Neural progenitor cell (in vitro differentiated cells): ENCODE measurements at regions not wholly inside any gene's neighbourhood (a gene's known extent, or its start where the extent isn't known, plus 50 kb on each side); places are given as distances from the start of the nearest gene placed in this dataset.
"Not testable (repeated sequence)": the region's sequence is repeated elsewhere in the genome, so short reads cannot be mapped to it uniquely, and the experiment has no call there.

Experiments
- DNase-seq: peaks from one replicate; pipeline ENCODE4 v3.0.0-alpha.2; 2016; ENCODE audit warnings: low spot score
- H2AFZ ChIP-seq: fragments of 200-600 bp; sonication (generic); replicated peaks from 2 replicates; pipeline ENCODE4 v1.6.1; 2016; ENCODE audit warnings: antibody characterized with exemption
- H3F3A ChIP-seq: fragments of 200-600 bp; sonication (generic); 2 replicates; pipeline ENCODE4 v1.6.1; 2016; ENCODE audit warnings: antibody characterized with exemption, low read depth
- H3K27ac ChIP-seq: fragments of 200-600 bp; sonication (generic); 2 replicates; pipeline ENCODE4 v1.5.1; 2016; ENCODE audit warnings: mild to moderate bottlenecking
- H3K27me3 ChIP-seq: fragments of 200-600 bp; sonication (generic); 2 replicates; pipeline ENCODE4 v1.6.1; 2016; ENCODE audit warnings: mild to moderate bottlenecking, moderate library complexity
- H3K36me3 ChIP-seq: fragments of 200-600 bp; sonication (generic); 2 replicates; pipeline ENCODE4 v1.5.1; 2016
- H3K4me1 ChIP-seq: fragments of 200-600 bp; sonication (generic); 2 replicates; pipeline ENCODE4 v1.6.1; 2016; ENCODE audit warnings: mixed run types
- H3K4me2 ChIP-seq: fragments of 200-600 bp; sonication (generic); 2 replicates; pipeline ENCODE4 v1.6.1; 2016
- H3K4me3 ChIP-seq: fragments of 200-600 bp; sonication (generic); 2 replicates; pipeline ENCODE4 v1.5.1; 2016
- H3K79me2 ChIP-seq: fragments of 200-600 bp; sonication (generic); 2 replicates; pipeline ENCODE4 v1.6.1; 2016; ENCODE audit warnings: low read depth
- H3K9ac ChIP-seq: fragments of 200-600 bp; sonication (generic); 2 replicates; pipeline ENCODE4 v1.6.1; 2016
- H3K9me3 ChIP-seq: fragments of 200-600 bp; sonication (generic); 2 replicates; pipeline ENCODE4 v1.5.1; 2016; ENCODE audit warnings: low read depth
- H4K20me1 ChIP-seq: fragments of 200-600 bp; sonication (generic); 2 replicates; pipeline ENCODE4 v1.6.1; 2016; ENCODE audit warnings: low read depth
- H3K27ac Mint-ChIP-seq: 3 replicates; pipeline ENCODE4 v1.8.0; 2021; ENCODE audit warnings: mixed read lengths
- H3K27me3 Mint-ChIP-seq: 2 replicates; pipeline ENCODE4 v1.8.0; 2022; ENCODE audit warnings: low read depth, mild to moderate bottlenecking, inconsistent platforms, moderate library complexity, mixed read lengths; ENCODE audit not compliant: insufficient read depth
- H3K36me3 Mint-ChIP-seq: 3 replicates; pipeline ENCODE4 v1.8.0; 2021; ENCODE audit warnings: mixed read lengths
- H3K4me1 Mint-ChIP-seq: 3 replicates; pipeline ENCODE4 v1.8.0; 2021; ENCODE audit warnings: mixed read lengths
- H3K4me3 Mint-ChIP-seq: 3 replicates; pipeline ENCODE4 v1.8.0; 2021; ENCODE audit warnings: mild to moderate bottlenecking, moderate library complexity, mixed read lengths
- H3K9me3 Mint-ChIP-seq: 3 replicates; pipeline ENCODE4 v1.8.0; 2020; ENCODE audit warnings: mixed read lengths
- CTCF ChIP-seq: fragments of 200-600 bp; sonication (generic); IDR thresholded peaks from 2 replicates; pipeline ENCODE4 v1.5.1; 2017; ENCODE audit warnings: antibody characterized with exemption, mild to moderate bottlenecking
- EZH2 ChIP-seq: fragments of 200-600 bp; sonication (generic); IDR thresholded peaks from 2 replicates; pipeline ENCODE4 v1.6.1; 2017; ENCODE audit warnings: antibody characterized with exemption, mild to moderate bottlenecking, moderate library complexity
- EZH2phosphoT487 ChIP-seq: fragments of 200-600 bp; sonication (generic); IDR thresholded peaks from 2 replicates; pipeline ENCODE4 v1.6.1; 2017; ENCODE audit warnings: antibody characterized with exemption

GRCh38 chr11:100600941-100601340 lies 86.1 kb upstream of the ARHGAP42 start:
- Histone ChIP-seq H2AFZ (no peak overlapping the region), H3K4me1 (no peaks in the 10 kb centered on the region), H3K79me2 (no peaks in the 10 kb centered on the region), H3F3A (no peaks in the 10 kb centered on the region), H4K20me1 (no peaks in the 10 kb centered on the region), H3K4me3 (no peak overlapping the region), H3K27ac (no peak overlapping the region), H3K9ac (no peak overlapping the region), H3K36me3 (no peaks in the 10 kb centered on the region), H3K27me3 (no peaks in the 10 kb centered on the region), H3K4me2 (no peak overlapping the region), H3K9me3 (no peaks in the 10 kb centered on the region)
- H3K4me3 Mint-ChIP-seq, result no peak overlapping the region
- DNase-seq, result no peak
- no peak overlapping the region for H3K27ac Mint-ChIP-seq
- no peaks in the 10 kb centered on the region for H3K4me1 Mint-ChIP-seq
- no peaks in the 10 kb centered on the region for H3K36me3 Mint-ChIP-seq
- TF ChIP-seq EZH2 (no peak), CTCF (no peak), EZH2phosphoT487 (no peak)
- no peaks in the 10 kb centered on the region for H3K27me3 Mint-ChIP-seq
- H3K9me3 Mint-ChIP-seq, result peaks cover under 1% of the 10 kb centered on the region

GRCh38 chr11:100602716-100603115 lies 84.4 kb upstream of the ARHGAP42 start:
- H2AFZ ChIP-seq, result no peak overlapping the region
- H3K36me3 ChIP-seq, result no peaks in the 10 kb centered on the region
- H3K27ac Mint-ChIP-seq, result no peak overlapping the region
- no peak overlapping the region for H3K9ac ChIP-seq
- H3K4me2 ChIP-seq, result no peak overlapping the region
- no peaks in the 10 kb centered on the region for H3K27me3 Mint-ChIP-seq
- H3K4me3 ChIP-seq, result no peak overlapping the region
- no peak for TF ChIP-seq EZH2phosphoT487
- no peak for TF ChIP-seq CTCF
- TF ChIP-seq EZH2, result no peak
- no peak for DNase-seq
- no peaks in the 10 kb centered on the region for H3K36me3 Mint-ChIP-seq
- H3K27me3 ChIP-seq, result no peaks in the 10 kb centered on the region
- no peak overlapping the region for H3K27ac ChIP-seq
- no peaks in the 10 kb centered on the region for H3K4me1 ChIP-seq
- H3K4me1 Mint-ChIP-seq, result no peaks in the 10 kb centered on the region
- H3F3A ChIP-seq, result no peaks in the 10 kb centered on the region
- no peaks in the 10 kb centered on the region for H3K79me2 ChIP-seq
- peaks cover 3% of the 10 kb centered on the region for H3K9me3 Mint-ChIP-seq
- H4K20me1 ChIP-seq, result no peaks in the 10 kb centered on the region
- H3K4me3 Mint-ChIP-seq, result no peak overlapping the region
- no peaks in the 10 kb centered on the region for H3K9me3 ChIP-seq

- H3K27ac Mint-ChIP-seq, H4K20me1 ChIP-seq, H3K4me2 ChIP-seq, H3K79me2 ChIP-seq, H3F3A ChIP-seq, H3K9me3 ChIP-seq, H3K27me3 ChIP-seq, H3K9me3 Mint-ChIP-seq, H3K4me3 Mint-ChIP-seq, H3K4me1 ChIP-seq, H2AFZ ChIP-seq, DNase-seq, H3K27me3 Mint-ChIP-seq, H3K36me3 ChIP-seq, H3K27ac ChIP-seq, H3K9ac ChIP-seq, H3K36me3 Mint-ChIP-seq, H3K4me3 ChIP-seq, H3K4me1 Mint-ChIP-seq: not testable (repeated sequence)
Measured at GRCh38 chr11:100607761-100608160, 79.3 kb upstream of the ARHGAP42 start.

GRCh38 chr11:100612766-100613165 lies 74.3 kb upstream of the ARHGAP42 start:
- no peaks in the 10 kb centered on the region for H3K4me1 Mint-ChIP-seq
- H2AFZ ChIP-seq, result no peak overlapping the region
- no peaks in the 10 kb centered on the region for H3K4me1 ChIP-seq
- no peak overlapping the region for H3K4me3 Mint-ChIP-seq
- no peaks in the 10 kb centered on the region for H3K36me3 Mint-ChIP-seq
- no peaks in the 10 kb centered on the region for H3K36me3 ChIP-seq
- TF ChIP-seq EZH2phosphoT487 (no peak), CTCF (no peak), EZH2 (no peak)
- no peaks in the 10 kb centered on the region for H3K9me3 Mint-ChIP-seq
- H3F3A ChIP-seq, result no peaks in the 10 kb centered on the region
- no peak overlapping the region for H3K4me2 ChIP-seq
- H3K27me3 ChIP-seq, result no peaks in the 10 kb centered on the region
- H3K27ac Mint-ChIP-seq, result no peak overlapping the region
- H4K20me1 ChIP-seq, result no peaks in the 10 kb centered on the region
- H3K27me3 Mint-ChIP-seq, result no peaks in the 10 kb centered on the region
- no peak overlapping the region for H3K9ac ChIP-seq
- no peak overlapping the region for H3K27ac ChIP-seq
- no peaks in the 10 kb centered on the region for H3K9me3 ChIP-seq
- DNase-seq, result no peak
- H3K4me3 ChIP-seq, result no peak overlapping the region
- H3K79me2 ChIP-seq, result no peaks in the 10 kb centered on the region
